Neutrophil (primary cell): ENCODE measurements at regions not wholly inside any gene's neighbourhood (a gene's known extent, or its start where the extent isn't known, plus 50 kb on each side); places are given as distances from the start of the nearest gene placed in this dataset.

Experiments
- H3K27ac ChIP-seq: fragments of 200-600 bp; sonication (generic); 2 replicates; pipeline ENCODE4 v1.5.1; 2016; ENCODE audit warnings: mild to moderate bottlenecking, moderate library complexity
- H3K27me3 ChIP-seq: fragments of 200-600 bp; sonication (generic); 2 replicates; pipeline ENCODE4 v1.6.0; 2016; ENCODE audit warnings: mild to moderate bottlenecking
- H3K36me3 ChIP-seq: fragments of 200-600 bp; sonication (generic); 2 replicates; pipeline ENCODE4 v1.5.1; 2017
- H3K4me1 ChIP-seq, 2 experiments: fragments of 200-600 bp in 1 of 2; sonication (generic) in 1 of 2; 1 replicate in 1 of 2; 2 replicates in 1 of 2; pipeline versions ENCODE4 v1.5.1 to v1.6.1; 2013 to 2016; ENCODE audit warnings: low read depth in 1 of 2, low read length in 1 of 2, mild to moderate bottlenecking in 1 of 2, moderate library complexity in 1 of 2; ENCODE audit not compliant: control insufficient read depth in 1 of 2, insufficient read depth in 1 of 2
- H3K4me3 ChIP-seq, 2 experiments: fragments of 200-600 bp in 1 of 2; sonication (generic) in 1 of 2; 1 replicate in 1 of 2; 2 replicates in 1 of 2; pipeline ENCODE4 v1.5.1; 2013 to 2016; ENCODE audit warnings: low read depth in 1 of 2, low read length in 1 of 2, mild to moderate bottlenecking in 1 of 2, moderate library complexity in 1 of 2
- H3K9me3 ChIP-seq: fragments of 200-600 bp; sonication (generic); 2 replicates; pipeline ENCODE4 v1.5.1; 2016
- CTCF ChIP-seq: fragments of 200-600 bp; sonication (generic); IDR thresholded peaks from 2 replicates; pipeline ENCODE4 v1.5.1; 2016; ENCODE audit warnings: antibody characterized with exemption

GRCh38 chr1:87696483-87696882 lies 367.8 kb downstream of the LMO4 start:
- no peaks in the 10 kb centered on the region for H3K9me3 ChIP-seq
- no peak overlapping the region for H3K4me3 ChIP-seq
- no peak for TF ChIP-seq CTCF

DNA sequence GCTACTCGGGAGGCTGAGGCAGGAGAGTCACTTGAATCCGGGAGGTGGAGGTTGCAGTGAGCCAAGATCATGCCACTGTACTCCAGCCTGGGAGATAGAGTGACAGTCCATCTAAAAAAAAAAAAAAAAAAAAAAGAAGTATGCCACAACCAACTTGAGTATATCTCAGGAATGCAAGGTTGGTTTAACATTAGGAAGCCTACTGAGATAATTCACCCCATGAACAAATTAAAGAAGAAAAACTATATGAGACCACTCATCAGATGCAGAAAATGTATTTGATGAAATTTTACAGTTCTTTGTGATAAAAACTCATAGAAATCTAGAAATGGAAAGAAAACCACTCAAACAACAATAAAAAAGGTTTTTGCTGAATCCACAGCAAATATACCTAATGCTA lies 373.8 kb downstream of the LMO4 start:
- Histone ChIP-seq H3K36me3 (no peaks in the 10 kb centered on the region), H3K4me1 (no peaks in the 10 kb centered on the region), H3K27ac (no peak overlapping the region), H3K4me3 (no peak overlapping the region), H3K27me3 (no peaks in the 10 kb centered on the region), H3K9me3 (peaks cover 6% of the 10 kb centered on the region)
- TF ChIP-seq CTCF: no peak

More at GRCh38 chr1:87696483-87696882, 367.8 kb downstream of the LMO4 start:
- no peaks in the 10 kb centered on the region for H3K4me1 ChIP-seq
- no peak overlapping the region for H3K27ac ChIP-seq
- H3K27me3 ChIP-seq: no peaks in the 10 kb centered on the region
- no peaks in the 10 kb centered on the region for H3K36me3 ChIP-seq

DNA sequence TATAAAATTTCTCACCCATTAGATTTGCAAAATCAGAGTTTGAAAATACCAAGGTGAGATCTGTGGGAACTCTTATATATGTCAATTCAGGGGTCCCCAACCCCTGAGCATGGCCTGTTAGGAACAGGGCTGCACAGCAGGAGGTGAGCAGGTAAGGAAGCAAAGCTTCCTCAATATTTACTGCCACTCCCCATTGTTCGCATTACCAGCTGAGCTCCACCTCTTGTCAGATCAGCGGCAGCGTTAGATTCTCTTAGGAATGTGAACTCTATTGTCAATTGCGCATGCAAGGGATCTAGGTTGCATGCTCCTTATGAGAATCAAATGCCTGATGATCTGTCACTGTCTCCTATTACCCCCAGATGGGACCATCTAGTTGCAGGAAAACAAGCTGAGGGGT lies 376.6 kb downstream of the LMO4 start:
- peaks cover 6% of the 10 kb centered on the region for H3K9me3 ChIP-seq
- no peaks in the 10 kb centered on the region for H3K36me3 ChIP-seq
- TF ChIP-seq CTCF: no peak
- no peaks in the 10 kb centered on the region for H3K4me1 ChIP-seq
- no peak overlapping the region for H3K4me3 ChIP-seq
- H3K27me3 ChIP-seq: no peaks in the 10 kb centered on the region
- no peak overlapping the region for H3K27ac ChIP-seq

DNA sequence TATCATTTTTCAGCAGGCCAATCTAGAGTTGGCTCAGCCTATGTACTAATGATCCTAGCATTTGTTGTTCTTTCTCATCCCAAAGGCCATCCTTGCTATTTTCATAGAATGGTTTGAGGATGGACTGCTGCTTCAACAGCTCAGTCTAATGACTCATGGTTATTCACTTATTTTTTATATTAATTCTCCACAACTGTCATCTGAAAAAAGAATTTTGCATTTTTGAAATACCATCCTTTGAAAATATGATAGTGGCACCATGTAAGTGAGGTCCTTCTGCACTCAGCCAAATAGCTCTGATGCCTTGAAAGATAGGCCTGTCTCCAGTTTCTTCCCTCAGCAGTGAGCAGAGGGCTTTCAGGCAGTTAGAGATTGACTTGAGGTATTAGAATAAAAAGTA lies 377.5 kb downstream of the LMO4 start:
- no peak overlapping the region for H3K27ac ChIP-seq

GRCh38 chr1:87706779-87707228 lies 378.1 kb downstream of the LMO4 start:
- Histone ChIP-seq H3K4me1 (no peaks in the 10 kb centered on the region), H3K9me3 (peaks cover 5% of the 10 kb centered on the region), H3K4me3 (no peak overlapping the region), H3K27ac (no peak overlapping the region), H3K36me3 (no peaks in the 10 kb centered on the region), H3K27me3 (no peaks in the 10 kb centered on the region)
- no peak for TF ChIP-seq CTCF

More for the DNA sequence above, 377.5 kb downstream of the LMO4 start:
- TF ChIP-seq CTCF: no peak
- Histone ChIP-seq H3K4me1 (no peaks in the 10 kb centered on the region), H3K9me3 (peaks cover 6% of the 10 kb centered on the region), H3K36me3 (no peaks in the 10 kb centered on the region), H3K27me3 (no peaks in the 10 kb centered on the region), H3K4me3 (no peak overlapping the region)

DNA sequence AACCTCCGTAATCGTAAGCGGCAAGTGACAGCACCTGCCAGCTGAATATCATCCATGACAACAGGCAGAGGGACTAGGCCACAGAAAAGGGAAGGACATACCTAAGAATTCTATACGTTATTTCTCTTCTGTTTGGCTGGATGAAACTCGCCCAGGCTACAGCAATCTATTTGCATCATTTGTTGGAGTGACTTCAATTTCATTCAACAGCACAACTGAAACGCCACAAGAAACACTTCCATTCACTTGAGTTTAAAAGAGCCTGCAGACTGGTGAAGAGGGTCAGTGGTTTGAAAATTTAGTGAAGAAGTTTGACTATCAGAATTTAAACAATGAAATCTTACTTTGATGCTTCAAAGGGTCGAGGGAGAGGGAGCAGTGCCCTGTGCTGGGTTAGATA lies 378.7 kb downstream of the LMO4 start:
- TF ChIP-seq CTCF: no peak
- Histone ChIP-seq H3K4me1 (no peaks in the 10 kb centered on the region), H3K36me3 (no peaks in the 10 kb centered on the region), H3K4me3 (no peak overlapping the region), H3K27me3 (no peaks in the 10 kb centered on the region), H3K9me3 (no peaks in the 10 kb centered on the region), H3K27ac (no peak overlapping the region)
